ENCODE measurements at regions not wholly inside any gene's neighbourhood (a gene's known extent, or its start where the extent isn't known, plus 50 kb on each side); places are given as distances from the start of the nearest gene placed in this dataset.

DNA sequence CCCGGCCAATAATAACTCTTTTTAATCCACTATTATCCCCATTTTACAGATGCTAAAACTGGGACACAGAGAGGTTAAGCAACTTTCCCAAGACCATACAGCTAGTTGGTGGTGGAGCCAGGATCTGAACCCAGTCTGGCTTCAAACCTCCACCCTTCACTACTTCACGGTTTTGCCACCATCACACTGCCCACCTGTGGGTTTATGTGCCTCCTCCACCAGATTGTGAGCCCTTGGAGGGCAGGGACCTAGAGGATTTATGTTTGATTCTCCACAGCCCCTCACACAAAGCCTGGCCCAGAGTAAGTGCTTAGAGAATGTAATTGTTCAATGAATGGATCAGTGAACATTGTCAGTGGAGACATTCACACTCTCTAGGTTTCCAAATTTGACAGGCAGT, 153.4 kb upstream of the MYCN start:
- TF ChIP-seq, protein P1, sequence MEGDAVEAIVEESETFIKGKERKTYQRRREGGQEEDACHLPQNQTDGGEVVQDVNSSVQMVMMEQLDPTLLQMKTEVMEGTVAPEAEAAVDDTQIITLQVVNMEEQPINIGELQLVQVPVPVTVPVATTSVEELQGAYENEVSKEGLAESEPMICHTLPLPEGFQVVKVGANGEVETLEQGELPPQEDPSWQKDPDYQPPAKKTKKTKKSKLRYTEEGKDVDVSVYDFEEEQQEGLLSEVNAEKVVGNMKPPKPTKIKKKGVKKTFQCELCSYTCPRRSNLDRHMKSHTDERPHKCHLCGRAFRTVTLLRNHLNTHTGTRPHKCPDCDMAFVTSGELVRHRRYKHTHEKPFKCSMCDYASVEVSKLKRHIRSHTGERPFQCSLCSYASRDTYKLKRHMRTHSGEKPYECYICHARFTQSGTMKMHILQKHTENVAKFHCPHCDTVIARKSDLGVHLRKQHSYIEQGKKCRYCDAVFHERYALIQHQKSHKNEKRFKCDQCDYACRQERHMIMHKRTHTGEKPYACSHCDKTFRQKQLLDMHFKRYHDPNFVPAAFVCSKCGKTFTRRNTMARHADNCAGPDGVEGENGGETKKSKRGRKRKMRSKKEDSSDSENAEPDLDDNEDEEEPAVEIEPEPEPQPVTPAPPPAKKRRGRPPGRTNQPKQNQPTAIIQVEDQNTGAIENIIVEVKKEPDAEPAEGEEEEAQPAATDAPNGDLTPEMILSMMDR (IDR thresholded peaks at IDR 0.05; ENCODE audit: poor library complexity, severe bottlenecking) = no peak
- TF ChIP-seq EP300 (conservative IDR thresholded peaks at IDR 0.05; ENCODE audit: poor library complexity, severe bottlenecking) (no peak), MXI1 (conservative IDR thresholded peaks at IDR 0.05; ENCODE audit: poor library complexity, severe bottlenecking) (no peak), POLR2AphosphoS5 (IDR thresholded peaks at IDR 0.05) (no peak), RAD21 (conservative IDR thresholded peaks at IDR 0.05) (no peak), EZH2 (IDR thresholded peaks at IDR 0.05; ENCODE audit: borderline replicate concordance, insufficient read depth, low read length, poor library complexity, severe bottlenecking) (no peak), SMC3 (conservative IDR thresholded peaks at IDR 0.05; ENCODE audit: poor library complexity) (no peak), TAF1 (IDR thresholded peaks at IDR 0.05; ENCODE audit: low read depth) (no peak)
- TF ChIP-seq, protein P2, sequence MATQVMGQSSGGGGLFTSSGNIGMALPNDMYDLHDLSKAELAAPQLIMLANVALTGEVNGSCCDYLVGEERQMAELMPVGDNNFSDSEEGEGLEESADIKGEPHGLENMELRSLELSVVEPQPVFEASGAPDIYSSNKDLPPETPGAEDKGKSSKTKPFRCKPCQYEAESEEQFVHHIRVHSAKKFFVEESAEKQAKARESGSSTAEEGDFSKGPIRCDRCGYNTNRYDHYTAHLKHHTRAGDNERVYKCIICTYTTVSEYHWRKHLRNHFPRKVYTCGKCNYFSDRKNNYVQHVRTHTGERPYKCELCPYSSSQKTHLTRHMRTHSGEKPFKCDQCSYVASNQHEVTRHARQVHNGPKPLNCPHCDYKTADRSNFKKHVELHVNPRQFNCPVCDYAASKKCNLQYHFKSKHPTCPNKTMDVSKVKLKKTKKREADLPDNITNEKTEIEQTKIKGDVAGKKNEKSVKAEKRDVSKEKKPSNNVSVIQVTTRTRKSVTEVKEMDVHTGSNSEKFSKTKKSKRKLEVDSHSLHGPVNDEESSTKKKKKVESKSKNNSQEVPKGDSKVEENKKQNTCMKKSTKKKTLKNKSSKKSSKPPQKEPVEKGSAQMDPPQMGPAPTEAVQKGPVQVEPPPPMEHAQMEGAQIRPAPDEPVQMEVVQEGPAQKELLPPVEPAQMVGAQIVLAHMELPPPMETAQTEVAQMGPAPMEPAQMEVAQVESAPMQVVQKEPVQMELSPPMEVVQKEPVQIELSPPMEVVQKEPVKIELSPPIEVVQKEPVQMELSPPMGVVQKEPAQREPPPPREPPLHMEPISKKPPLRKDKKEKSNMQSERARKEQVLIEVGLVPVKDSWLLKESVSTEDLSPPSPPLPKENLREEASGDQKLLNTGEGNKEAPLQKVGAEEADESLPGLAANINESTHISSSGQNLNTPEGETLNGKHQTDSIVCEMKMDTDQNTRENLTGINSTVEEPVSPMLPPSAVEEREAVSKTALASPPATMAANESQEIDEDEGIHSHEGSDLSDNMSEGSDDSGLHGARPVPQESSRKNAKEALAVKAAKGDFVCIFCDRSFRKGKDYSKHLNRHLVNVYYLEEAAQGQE (IDR thresholded peaks at IDR 0.05; ENCODE audit: borderline replicate concordance) = no peak
